ENCODE measurements at regions not wholly inside any gene's neighbourhood (a gene's known extent, or its start where the extent isn't known, plus 50 kb on each side); places are given as distances from the start of the nearest gene placed in this dataset.
"Not testable (repeated sequence)": the region's sequence is repeated elsewhere in the genome, so short reads cannot be mapped to it uniquely, and the experiment has no call there.

DNA sequence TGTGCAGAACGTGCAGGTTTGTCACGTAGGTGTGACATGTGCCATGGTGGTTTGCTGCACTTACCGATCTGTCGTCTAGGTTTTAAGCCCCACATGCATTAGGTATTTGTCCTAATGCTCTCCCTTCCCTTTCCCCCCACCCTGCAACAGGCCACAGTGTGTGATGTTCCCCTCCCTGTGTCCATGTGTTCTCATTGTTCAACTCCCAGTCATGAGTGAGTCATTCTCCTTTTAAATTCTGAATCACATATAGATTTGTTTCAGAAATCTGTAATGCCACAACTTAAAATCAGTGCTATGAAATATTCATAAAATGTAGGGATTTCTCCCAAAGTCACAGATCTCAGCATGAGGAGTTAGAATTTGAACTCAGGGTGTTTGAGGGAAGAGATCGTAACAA, 552.5 kb upstream of the MBL2 start:
- ATAC-seq: no peak

DNA sequence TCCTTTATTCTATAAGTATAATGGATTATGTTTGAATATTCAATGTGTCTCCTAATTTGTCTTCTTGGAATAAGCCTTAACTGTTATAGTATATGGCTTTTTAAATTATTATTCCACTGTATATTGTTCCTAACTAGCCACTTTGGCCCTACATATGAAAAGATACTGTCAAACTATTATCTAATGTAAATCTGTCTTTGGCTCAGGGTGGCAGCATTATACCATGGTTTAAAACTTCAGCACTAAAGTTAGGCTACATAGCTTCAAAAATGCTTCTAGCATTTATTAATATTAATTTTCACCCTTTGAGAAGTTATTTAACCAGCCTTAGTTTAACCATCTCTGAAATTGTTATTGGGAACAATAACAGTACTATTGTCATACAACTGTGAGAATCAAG, 543.1 kb upstream of the MBL2 start:
- no peak for ATAC-seq

- ATAC-seq: no peak
Observed at GRCh38 chr10:53314876-53315275, 542.3 kb upstream of the MBL2 start.

GRCh38 chr10:53298443-53298842, 525.9 kb upstream of the MBL2 start:
- no peak for ATAC-seq

GRCh38 chr10:53284615-53285182, 512.1 kb upstream of the MBL2 start:
- ATAC-seq: no peak

GRCh38 chr10:53276797-53277196, 504.2 kb upstream of the MBL2 start:
- ATAC-seq: no peak

- ATAC-seq: no peak
Observed at GRCh38 chr10:53269482-53269881, 496.9 kb upstream of the MBL2 start.

- ATAC-seq: no peak
Observed at GRCh38 chr10:53260213-53260612, 487.6 kb upstream of the MBL2 start.

GRCh38 chr10:53256623-53257022, 484.0 kb upstream of the MBL2 start:
- ATAC-seq: peak; percentile 48

DNA sequence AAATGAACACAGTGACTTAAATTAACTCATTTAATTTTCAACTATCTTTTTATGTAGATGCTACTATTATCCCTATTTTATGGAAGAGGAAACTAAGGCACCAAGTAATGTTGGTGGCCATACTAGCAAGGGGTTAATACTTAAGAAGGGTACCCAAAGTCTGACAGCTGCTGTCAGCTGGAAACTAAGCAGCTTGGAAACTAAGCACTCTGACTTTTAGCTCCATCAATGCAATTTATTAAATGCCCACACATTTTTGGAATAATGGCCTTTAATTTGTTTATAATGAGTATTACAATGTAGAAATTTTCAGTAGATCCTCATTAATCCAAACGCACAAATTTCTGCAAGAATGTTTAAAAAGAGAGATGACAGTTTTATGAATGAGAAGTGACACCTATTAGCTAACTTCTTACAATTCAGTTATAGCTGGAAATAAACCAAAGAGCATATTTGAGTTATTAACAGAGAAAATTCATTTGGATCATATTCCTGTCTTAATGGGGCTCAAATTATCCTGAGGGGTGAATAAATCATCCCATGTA, 483.1 kb upstream of the MBL2 start:
- ATAC-seq: no peak

- no peak for ATAC-seq
Observed at GRCh38 chr10:53253221-53253620, 480.6 kb upstream of the MBL2 start.

GRCh38 chr10:53239873-53240272, 467.3 kb upstream of the MBL2 start:
- ATAC-seq: no peak

GRCh38 chr10:53236941-53237340, 464.4 kb upstream of the MBL2 start:
- ATAC-seq: no peak

- no peak for ATAC-seq
Observed at GRCh38 chr10:53233749-53234148, 461.2 kb upstream of the MBL2 start.

DNA sequence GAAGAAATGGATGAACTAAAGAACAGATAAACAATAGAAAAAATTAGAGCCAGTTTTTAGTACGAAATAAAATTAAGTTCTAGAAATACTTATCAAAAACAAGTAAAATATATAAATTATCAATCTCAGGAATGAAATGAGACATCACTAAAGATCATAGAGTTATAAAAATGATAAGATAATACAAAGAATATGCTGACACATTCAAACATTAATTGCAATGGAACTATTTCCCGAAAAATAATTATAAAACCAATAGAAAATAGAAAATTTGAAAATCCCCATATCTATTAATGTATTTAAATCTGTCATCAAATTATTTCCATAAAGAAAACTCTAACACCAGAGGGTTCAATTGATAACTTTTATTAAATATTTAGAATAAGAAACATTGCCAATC, 458.1 kb upstream of the MBL2 start:
- ATAC-seq: no peak

GRCh38 chr10:53223851-53224250, 451.3 kb upstream of the MBL2 start:
- ATAC-seq: no peak

DNA sequence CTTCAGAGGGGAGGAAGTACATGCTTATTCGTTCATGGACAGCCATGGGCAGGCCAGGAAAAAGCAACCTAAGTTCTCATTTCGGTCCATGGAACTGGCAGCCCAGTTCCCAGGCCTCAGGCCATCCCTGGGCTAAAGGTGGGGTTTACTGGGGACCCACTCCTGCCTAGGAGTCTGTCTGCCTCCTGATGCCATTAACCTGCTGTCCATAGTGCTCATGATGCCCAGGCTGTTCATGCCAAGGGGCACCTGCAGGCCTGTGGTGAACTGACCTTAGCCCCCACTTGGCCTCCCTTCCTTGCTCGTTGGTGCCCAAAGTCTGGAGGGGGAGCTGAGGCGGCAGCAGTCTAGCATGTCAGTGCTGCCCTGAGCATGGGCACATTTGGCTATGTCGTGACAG, 450.2 kb upstream of the MBL2 start:
- ATAC-seq: no peak

DNA sequence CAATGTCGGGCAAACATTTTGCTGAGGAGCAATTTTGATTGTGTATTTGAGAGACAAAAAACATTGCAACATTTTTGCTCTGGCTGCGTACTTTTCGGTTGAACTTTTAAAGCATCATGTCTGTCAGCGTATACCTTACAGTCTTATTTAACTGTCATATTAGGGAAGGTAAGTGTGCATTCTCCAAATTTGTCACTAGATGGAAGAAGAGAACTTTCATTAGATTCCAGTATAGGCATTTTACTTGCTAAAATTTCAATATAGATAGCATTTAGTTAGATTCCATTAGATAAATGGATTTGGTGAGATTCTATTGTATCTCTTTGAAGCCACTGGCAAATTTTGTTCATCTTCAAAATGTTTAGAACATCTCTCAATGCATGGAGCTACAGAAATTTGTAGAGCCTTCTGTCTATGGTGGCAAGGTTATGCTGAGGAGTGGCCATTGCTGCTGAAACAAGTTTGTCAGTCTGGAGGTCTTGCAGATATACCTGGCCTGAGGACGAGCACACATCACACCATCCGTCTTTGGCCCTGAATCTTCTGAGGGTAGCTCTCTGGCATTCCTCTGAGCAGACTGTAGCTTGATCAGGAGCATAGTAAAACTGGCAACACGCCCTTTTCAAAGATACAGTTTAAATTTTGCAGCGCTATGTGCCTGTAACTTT, 437.5 kb upstream of the MBL2 start:
- no peak for ATAC-seq

DNA sequence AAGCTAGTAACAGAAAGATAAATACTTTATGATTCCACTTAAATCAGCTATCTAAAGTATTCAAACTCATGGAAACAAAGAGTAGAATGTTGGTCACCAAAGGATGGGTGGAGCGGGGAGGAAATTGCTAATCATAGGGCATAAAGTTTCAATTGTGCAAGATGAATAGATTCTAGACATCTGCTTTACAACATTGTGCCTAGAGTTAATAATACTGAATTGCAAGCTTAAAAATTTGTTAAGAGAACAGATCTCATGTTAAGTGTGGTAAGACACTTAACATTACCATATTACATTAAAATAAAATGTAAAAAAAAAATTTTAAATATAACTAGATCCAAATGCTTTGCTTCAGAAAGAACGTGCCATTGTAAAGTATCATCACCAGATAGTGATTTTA, 411.1 kb upstream of the MBL2 start:
- ATAC-seq: no peak

- no peak for ATAC-seq
Observed at GRCh38 chr10:53177468-53177867, 404.9 kb upstream of the MBL2 start.

- ATAC-seq: no peak
Observed at GRCh38 chr10:53166325-53166724, 393.7 kb upstream of the MBL2 start.

GRCh38 chr10:53162856-53163255, 390.3 kb upstream of the MBL2 start:
- no peak for ATAC-seq

DNA sequence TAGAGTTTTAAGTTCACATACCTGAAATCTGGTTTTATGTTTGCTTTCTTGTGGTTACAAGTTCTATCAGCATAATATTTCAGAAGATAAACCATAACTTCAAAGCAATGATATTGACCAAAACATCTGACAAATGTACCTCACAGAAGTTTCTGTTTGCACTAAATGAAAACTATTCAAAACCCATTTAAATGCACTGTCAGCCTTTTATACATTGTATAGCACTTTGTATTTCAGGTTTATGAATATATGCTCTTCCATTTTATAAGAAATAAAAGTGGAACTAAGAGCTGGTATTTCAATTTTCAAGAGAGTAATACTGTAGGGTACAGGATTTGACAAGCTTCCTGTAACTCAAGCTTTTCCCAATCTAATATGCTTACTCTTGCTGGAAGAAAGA, 388.6 kb upstream of the MBL2 start:
- ATAC-seq: no peak

DNA sequence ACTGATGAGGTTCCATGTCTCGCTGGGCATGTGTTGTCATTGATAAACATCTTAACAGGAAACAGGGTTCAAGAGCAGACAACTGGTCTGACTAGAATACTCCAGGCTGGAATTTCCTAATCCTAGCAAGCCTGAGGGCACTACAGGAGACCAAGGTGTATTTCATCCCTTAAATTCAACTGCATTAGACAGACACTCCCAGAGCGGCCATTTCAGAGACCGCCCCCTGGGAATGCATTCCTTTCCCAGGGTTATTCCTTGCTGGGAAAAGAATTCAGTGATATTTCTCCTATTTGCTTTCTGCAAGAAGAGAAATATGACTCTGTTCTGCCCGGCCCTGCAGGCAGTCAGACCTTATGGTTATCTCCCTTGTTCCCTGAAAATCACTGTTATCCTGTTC, 383.1 kb upstream of the MBL2 start:
- ATAC-seq: not testable (repeated sequence)

- no peak for ATAC-seq
Observed at GRCh38 chr10:53153831-53154230, 381.2 kb upstream of the MBL2 start.
